ENCODE measurements at regions not wholly inside any gene's neighbourhood (a gene's known extent, or its start where the extent isn't known, plus 50 kb on each side); places are given as distances from the start of the nearest gene placed in this dataset.

DNA sequence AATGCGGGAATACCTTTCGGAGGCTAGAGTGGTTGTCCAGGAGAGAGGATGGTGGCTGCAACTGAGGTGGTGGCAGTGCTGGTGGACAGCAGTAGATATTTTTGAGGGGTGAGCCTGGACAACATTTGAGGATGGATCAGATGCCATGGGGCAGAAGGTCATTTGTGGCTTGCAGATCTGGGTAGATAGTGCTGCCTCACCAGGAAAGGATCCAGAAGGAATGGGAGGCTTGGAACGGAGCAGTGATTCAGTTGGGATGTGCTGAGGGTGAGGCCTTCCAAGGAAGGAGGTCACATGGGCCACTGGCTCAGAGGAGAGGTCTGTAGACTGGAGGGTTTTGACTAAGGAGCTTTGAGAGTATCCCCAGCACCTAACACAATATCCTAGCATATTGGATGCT is 110.8 kb upstream of the KAZN start:
- TF ChIP-seq, protein P1, sequence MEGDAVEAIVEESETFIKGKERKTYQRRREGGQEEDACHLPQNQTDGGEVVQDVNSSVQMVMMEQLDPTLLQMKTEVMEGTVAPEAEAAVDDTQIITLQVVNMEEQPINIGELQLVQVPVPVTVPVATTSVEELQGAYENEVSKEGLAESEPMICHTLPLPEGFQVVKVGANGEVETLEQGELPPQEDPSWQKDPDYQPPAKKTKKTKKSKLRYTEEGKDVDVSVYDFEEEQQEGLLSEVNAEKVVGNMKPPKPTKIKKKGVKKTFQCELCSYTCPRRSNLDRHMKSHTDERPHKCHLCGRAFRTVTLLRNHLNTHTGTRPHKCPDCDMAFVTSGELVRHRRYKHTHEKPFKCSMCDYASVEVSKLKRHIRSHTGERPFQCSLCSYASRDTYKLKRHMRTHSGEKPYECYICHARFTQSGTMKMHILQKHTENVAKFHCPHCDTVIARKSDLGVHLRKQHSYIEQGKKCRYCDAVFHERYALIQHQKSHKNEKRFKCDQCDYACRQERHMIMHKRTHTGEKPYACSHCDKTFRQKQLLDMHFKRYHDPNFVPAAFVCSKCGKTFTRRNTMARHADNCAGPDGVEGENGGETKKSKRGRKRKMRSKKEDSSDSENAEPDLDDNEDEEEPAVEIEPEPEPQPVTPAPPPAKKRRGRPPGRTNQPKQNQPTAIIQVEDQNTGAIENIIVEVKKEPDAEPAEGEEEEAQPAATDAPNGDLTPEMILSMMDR (optimal IDR thresholded peaks at IDR 0.05 in 1 of 3, IDR thresholded peaks at IDR 0.05 in 1 of 3, conservative IDR thresholded peaks at IDR 0.05 in 1 of 3; ENCODE audit: extremely low read depth in 1 of 3, insufficient read depth in 2 of 3, low read length in 3 of 3): no peak
- TF ChIP-seq EZH2 (IDR thresholded peaks at IDR 0.05; ENCODE audit: low read length): no peak
